Epithelial cell of prostate (primary cell): ENCODE measurements at regions not wholly inside any gene's neighbourhood (a gene's known extent, or its start where the extent isn't known, plus 50 kb on each side); places are given as distances from the start of the nearest gene placed in this dataset.
A peak's percentile ranks its signal among the peaks of the same experiment; 100 is the strongest.
"Not testable (repeated sequence)": the region's sequence is repeated elsewhere in the genome, so short reads cannot be mapped to it uniquely, and the experiment has no call there.

Experiments used
- DNase-seq: peaks from one replicate; pipeline ENCODE4 v3.0.0-alpha.2; 2011; ENCODE audit warnings: low read depth, low spot score
- H3K27ac ChIP-seq: fragments of 450-650 bp; 2 replicates; pipeline ENCODE4 v1.5.1; 2017; ENCODE audit warnings: mild to moderate bottlenecking

- H3K27ac ChIP-seq, result no peak overlapping the region
- peak; percentile 49 for DNase-seq
These were observed 346.8 kb upstream of the TECRL start for GRCh38 chr4:64756016-64756415.

GRCh38 chr4:64747919-64748715, 338.9 kb upstream of the TECRL start:
- H3K27ac ChIP-seq, result no peak overlapping the region
- no peak for DNase-seq

GRCh38 chr4:64738240-64738639, 329.0 kb upstream of the TECRL start:
- H3K27ac ChIP-seq, result no peak overlapping the region
- DNase-seq, result no peak

GRCh38 chr4:64737854-64738138, 328.5 kb upstream of the TECRL start:
- DNase-seq, H3K27ac ChIP-seq: not testable (repeated sequence)

GRCh38 chr4:64737026-64737853, 328.0 kb upstream of the TECRL start:
- H3K27ac ChIP-seq, result no peak overlapping the region

GRCh38 chr4:64729561-64729960, 320.3 kb upstream of the TECRL start:
- no peak for DNase-seq

More at GRCh38 chr4:64737026-64737853, 328.0 kb upstream of the TECRL start:
- DNase-seq, result no peak

GRCh38 chr4:64727960-64728359, 318.7 kb upstream of the TECRL start:
- no peak for DNase-seq
- no peak overlapping the region for H3K27ac ChIP-seq

More at GRCh38 chr4:64729561-64729960, 320.3 kb upstream of the TECRL start:
- H3K27ac ChIP-seq, result no peak overlapping the region

GRCh38 chr4:64727391-64727790, 318.1 kb upstream of the TECRL start:
- not testable (repeated sequence) for H3K27ac ChIP-seq, DNase-seq

- DNase-seq, result no peak
These were observed 315.4 kb upstream of the TECRL start for GRCh38 chr4:64724689-64725088.

GRCh38 chr4:64721106-64721505, 311.9 kb upstream of the TECRL start:
- H3K27ac ChIP-seq, result no peak overlapping the region
- DNase-seq, result no peak

More at GRCh38 chr4:64724689-64725088, 315.4 kb upstream of the TECRL start:
- H3K27ac ChIP-seq, result no peak overlapping the region

- no peak overlapping the region for H3K27ac ChIP-seq
- no peak for DNase-seq
These were observed 308.8 kb upstream of the TECRL start for GRCh38 chr4:64718091-64718490.

- no peak for DNase-seq
- no peak overlapping the region for H3K27ac ChIP-seq
These were observed 306.5 kb upstream of the TECRL start for GRCh38 chr4:64715741-64716140.

- no peak overlapping the region for H3K27ac ChIP-seq
- DNase-seq, result no peak
These were observed 304.1 kb upstream of the TECRL start for GRCh38 chr4:64713256-64713840.

- DNase-seq, result no peak
- H3K27ac ChIP-seq, result no peak overlapping the region
These were observed 303.3 kb upstream of the TECRL start for GRCh38 chr4:64712590-64712989.

- H3K27ac ChIP-seq, result no peak overlapping the region
- DNase-seq, result no peak
These were observed 296.7 kb upstream of the TECRL start for GRCh38 chr4:64705989-64706388.

GRCh38 chr4:64698171-64698570, 288.9 kb upstream of the TECRL start:
- no peak for DNase-seq
- no peak overlapping the region for H3K27ac ChIP-seq

- no peak overlapping the region for H3K27ac ChIP-seq
- no peak for DNase-seq
These were observed 273.7 kb upstream of the TECRL start for GRCh38 chr4:64682946-64683345.

- no peak overlapping the region for H3K27ac ChIP-seq
- no peak for DNase-seq
These were observed 273.2 kb upstream of the TECRL start for GRCh38 chr4:64682481-64682880.

- not testable (repeated sequence) for DNase-seq
These were observed 263.9 kb upstream of the TECRL start for GRCh38 chr4:64673121-64673520.

GRCh38 chr4:64670647-64671046, 261.4 kb upstream of the TECRL start:
- no peak for DNase-seq
- H3K27ac ChIP-seq, result no peak overlapping the region

More at GRCh38 chr4:64673121-64673520, 263.9 kb upstream of the TECRL start:
- H3K27ac ChIP-seq, result not testable (repeated sequence)

GRCh38 chr4:64643841-64644240, 234.6 kb upstream of the TECRL start:
- DNase-seq, result no peak
- H3K27ac ChIP-seq, result no peak overlapping the region
